ENCODE measurements at regions not wholly inside any gene's neighbourhood (a gene's known extent, or its start where the extent isn't known, plus 50 kb on each side); places are given as distances from the start of the nearest gene placed in this dataset.

DNA sequence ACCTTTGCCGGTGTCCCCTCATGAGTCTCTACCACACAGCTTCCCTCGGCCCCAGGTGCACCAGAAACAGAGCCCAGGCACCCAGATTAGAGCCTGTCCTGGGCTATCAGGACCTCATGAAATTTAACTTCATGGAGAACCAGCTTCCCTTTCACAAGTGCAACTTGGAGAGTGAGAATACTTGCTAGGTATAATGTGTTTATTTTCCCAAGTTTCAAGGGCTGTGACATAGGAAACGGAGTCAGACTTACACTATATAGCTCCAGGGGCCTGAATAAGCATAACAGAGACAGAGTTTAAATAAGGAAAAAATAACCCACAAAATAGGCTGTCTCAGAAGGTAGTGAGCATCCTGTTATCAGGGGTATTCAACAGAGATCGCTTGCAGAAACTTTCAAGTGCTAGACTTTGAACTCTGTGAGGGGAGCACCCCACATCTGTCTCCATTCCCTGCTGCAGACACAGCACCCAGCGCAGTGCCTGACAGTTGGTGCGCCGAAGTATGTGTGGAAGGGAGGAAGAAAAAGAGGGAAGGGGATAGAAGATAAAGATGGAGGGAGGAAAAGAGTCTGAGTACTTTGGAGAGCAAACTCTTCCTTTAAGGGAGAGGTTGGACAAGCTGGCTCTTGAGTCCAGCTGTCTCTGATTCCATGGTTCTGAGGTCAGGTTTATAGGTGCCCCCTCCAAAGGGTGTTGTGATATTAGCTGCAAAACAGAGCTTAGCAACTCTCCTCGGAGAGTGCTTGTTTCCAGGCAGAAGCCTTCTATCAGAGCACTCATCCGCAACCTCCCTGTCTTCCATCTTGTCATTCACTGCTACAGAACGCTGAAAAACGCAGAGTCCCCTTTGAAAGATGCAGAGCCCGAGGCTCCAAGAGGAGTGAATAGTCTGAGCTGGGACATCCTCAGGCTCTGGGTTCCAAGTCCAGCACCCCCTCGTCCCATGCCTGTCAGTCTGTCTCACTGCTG, 84.8 kb downstream of the CPN2 start:
- DNase-seq (ENCODE audit: low read depth), result no peak

- no peak for DNase-seq (ENCODE audit: low read depth)
These were observed 83.1 kb downstream of the CPN2 start for GRCh38 chr3:194267744-194268653.

GRCh38 chr3:194268654-194269512, 82.2 kb downstream of the CPN2 start:
- no peak for DNase-seq (ENCODE audit: low read depth)

DNA sequence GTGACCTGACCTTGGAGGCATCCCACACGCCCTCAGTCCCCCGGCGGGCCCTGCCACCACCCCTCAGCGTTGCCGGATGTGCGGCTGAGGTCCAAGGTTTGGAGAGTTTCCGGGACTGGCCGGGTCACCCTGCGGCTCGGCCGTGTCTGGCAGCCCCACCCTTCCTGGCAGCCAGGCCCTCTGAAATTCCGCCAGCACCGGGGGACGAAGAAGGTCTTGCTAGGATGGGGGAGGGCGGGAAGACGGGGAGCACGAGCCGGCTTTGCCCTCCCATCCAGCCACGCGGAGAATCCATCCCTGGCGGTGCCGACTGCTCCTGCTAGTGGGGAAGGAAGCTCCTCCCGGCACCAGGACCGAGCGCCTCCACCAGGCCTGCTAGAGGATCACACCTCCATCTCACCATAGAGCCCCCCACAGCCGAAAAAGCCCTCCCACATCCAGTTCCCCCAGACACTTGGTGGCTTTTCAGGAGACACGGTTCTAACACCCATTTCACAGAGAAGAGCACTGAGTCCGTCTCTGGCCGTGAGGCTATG, 81.5 kb downstream of the CPN2 start:
- no peak for DNase-seq (ENCODE audit: low read depth)

- DNase-seq (ENCODE audit: low read depth), result no peak
These were observed 80.3 kb downstream of the CPN2 start for GRCh38 chr3:194270627-194271459.

DNA sequence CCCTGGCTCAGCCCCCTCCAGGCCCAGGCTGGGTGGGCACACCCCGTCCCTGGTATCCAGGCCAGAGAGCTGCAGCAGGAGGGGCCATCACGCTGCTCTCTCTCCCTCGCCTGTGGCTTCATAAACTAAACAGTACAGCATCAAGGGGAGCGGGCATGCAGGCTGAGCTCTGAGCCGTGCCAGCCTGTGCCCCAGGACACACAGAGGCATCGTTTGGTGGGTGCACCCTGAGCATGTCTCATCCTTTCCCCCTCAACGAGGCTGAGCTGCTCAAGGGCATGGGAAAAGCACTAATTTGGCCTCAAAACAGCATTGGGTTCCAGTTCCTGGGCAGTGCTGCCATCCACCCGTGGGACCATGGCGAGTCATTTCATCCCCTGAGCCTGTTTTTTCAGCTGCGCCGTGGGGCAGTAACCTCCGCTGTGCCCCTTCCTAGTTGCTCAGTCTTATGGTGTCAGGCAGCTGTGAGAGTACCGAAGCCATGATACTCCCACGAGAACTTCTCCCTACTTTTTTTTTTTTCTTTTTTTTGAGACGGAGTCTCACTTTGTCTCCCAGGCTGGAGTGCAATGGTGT, 79.6 kb downstream of the CPN2 start:
- DNase-seq (ENCODE audit: low read depth), result no peak

GRCh38 chr3:194272221-194272620, 78.9 kb downstream of the CPN2 start:
- no peak for DNase-seq (ENCODE audit: low read depth)

- DNase-seq (ENCODE audit: low read depth), result no peak
These were observed 78.0 kb downstream of the CPN2 start for GRCh38 chr3:194272861-194273742.

DNA sequence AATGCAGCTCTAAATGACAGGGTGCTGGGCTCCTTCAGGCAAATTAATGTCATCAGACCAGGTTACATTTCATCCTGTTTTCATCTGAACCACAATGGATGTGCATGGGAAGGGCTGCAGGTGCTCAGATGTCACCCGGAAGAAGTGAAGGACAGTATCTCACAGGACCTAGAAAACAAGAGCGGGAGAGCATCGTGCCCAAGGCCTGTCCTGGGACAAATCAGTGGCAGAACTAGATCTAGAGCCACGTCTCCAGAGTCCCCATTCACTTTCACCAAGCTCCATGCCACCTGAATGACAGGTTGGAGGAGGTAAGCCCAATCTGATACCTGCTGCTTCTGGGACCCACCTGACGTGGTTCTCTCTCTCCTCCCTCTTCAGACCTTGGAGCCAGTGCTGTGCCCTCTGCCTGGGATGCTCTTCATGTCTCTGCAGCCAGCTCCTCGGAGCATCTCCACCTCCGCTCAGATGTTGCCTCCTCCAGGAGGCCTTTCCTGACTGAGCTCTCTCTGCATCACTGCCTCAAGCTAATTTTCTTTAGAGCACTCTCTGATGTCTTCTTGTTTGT, 77.3 kb downstream of the CPN2 start:
- DNase-seq (ENCODE audit: low read depth), result no peak

- DNase-seq (ENCODE audit: low read depth), result no peak
These were observed 76.6 kb downstream of the CPN2 start for GRCh38 chr3:194274424-194275085.

DNA sequence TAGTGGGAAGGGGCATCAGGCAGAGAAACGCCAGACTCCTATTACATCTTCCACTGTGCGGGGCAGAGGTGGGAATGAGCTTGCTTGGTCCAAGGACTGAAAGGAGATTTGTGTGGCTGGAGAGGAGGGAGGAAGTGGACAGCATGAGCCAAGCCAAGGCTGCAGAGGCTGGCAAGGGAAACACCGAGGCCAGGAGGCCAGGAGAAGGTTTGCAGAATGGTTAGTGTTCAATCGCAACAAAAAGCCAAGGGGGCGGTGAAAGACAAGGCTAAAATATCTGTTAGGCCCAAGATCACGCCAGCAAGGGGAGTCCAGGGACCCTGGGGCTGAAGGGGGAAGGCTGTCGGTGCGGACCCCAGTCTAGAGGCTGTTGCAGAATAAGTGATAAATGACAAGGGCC, 75.8 kb downstream of the CPN2 start:
- DNase-seq (ENCODE audit: low read depth), result no peak

DNA sequence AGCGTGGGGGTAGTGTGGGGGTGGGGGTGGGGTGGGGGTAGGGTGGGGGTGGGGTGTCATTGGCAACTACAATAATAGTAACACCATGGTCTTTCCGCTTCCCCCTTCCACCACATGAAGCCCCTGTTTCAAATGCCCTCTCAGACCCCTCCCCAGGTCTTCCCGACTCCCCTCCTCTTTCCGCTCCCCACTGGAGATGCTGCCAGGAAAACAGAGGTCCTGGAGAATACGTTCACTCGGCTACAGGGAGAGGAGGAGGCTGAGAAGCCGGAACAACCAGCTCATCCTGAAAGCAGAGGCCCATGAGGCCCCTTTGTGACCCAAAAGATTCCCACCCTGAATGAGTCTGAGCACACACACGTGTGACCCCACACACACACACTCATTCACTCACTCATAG, 75.4 kb downstream of the CPN2 start:
- no peak for DNase-seq (ENCODE audit: low read depth)

- DNase-seq (ENCODE audit: low read depth), result no peak
These were observed 74.4 kb downstream of the CPN2 start for GRCh38 chr3:194276768-194277103.

- no peak for DNase-seq (ENCODE audit: low read depth)
These were observed 73.9 kb downstream of the CPN2 start for GRCh38 chr3:194277104-194277785.

DNA sequence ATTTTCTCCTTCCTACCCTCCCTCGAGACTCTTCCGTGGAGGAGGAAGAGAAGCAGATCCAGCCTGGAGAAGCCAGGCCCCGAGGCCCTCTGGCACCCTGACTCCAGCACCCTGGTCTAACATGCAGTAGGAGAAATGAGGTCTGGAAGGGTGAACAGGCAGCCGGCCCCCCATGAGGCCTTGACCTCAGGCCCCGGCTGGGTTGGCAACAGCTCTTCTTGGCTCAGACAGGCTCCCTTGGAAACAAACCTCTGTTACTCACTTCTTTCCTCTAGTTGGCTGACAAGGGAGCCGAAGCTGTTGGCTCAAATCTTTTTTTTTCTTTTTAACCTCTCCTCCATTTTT, 73.4 kb downstream of the CPN2 start:
- no peak for DNase-seq (ENCODE audit: low read depth)

DNA sequence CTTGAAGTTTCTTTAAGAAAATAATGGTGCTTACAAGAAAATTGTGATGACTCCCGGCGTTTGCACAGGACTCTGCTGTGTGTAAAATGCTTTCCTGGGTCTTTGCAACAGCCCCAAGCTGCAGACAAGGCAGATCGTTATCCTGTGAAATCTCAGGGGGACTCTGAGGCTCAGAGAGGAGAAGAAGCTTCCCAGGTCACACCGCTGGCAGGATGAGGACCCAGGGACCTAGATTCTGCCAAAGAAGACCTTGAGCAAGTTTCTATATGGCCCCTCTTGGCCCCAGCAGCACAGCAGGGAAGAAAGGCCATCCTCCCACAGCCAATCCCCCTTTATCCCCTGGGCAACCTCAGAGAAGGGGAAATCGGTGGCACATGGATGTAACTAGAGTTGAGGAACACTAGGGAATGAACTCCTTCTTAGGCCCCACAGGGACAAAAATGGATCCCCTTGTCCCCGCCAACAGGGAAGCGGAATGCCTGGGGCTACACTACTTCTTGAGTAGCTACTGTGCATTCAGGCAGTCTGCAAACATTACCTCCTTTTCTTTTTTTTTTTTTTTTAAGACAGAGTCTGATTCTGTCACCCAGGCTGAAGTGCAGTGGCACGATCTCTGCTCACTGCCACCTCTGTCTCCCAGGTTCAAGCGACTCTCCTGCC, 72.8 kb downstream of the CPN2 start:
- no peak for DNase-seq (ENCODE audit: low read depth)

DNA sequence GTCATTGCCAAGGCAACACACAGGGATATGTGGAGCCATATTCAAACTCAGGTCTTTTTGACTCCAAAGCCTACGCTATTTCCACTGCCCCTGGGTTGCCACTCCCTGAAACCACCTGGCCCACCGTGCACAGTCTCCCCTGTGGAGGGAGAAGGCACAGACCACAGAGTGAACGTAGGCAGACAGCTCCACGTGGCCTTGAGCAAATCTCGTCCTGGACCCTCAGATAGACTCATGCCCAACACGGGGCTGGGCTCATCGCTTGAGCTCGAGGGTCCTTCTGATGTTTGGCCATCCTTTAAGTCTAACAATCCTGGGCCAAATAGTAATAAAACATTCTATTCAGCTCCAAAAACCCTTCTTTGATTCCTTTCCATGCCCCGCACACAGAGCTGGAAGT, 72.0 kb downstream of the CPN2 start:
- DNase-seq (ENCODE audit: low read depth), result no peak

All from GM04503 (cell line).